ENCODE measurements at regions not wholly inside any gene's neighbourhood (a gene's known extent, or its start where the extent isn't known, plus 50 kb on each side); places are given as distances from the start of the nearest gene placed in this dataset.
"Not testable (repeated sequence)": the region's sequence is repeated elsewhere in the genome, so short reads cannot be mapped to it uniquely, and the experiment has no call there.

DNA sequence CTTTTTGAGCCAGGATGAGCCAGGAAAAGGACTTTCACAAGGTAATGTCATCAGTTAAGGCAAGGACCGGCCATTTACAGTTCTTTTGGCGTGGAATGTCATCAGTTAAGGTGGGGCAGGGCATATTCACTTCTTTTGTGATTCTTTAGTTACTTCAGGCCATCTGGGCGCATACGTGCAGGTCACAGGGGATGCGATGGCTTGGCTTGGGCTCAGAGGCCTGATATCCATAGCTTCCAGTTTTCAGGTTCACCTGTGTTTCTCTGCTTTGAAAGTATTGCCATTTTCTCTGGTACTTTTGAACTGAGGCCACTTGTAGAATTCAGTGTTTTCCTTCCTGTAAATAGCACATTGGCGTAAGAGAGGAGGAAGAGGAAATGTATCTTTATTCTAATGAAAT, 546.9 kb downstream of the NR2F2 start:
- H3K56ac ChIP-seq (ENCODE audit: extremely low read depth, insufficient read depth, low read length); H3K27me3 ChIP-seq (ENCODE audit: control insufficient read depth, insufficient read depth, low read length); BruUV-seq (replicated peaks); H2BK20ac ChIP-seq (ENCODE audit: low read depth, low read length); in situ Hi-C loops (cut with MboI; ENCODE audit: low sequenced_read_pairs); dilution Hi-C loops (cut with HindIII; ENCODE audit: low sequenced_read_pairs, unreplicated experiment); H2BK120ac ChIP-seq (ENCODE audit: low read depth, low read length); ATAC-seq (ENCODE audit: low read depth); H2AK5ac ChIP-seq (ENCODE audit: low read depth, low read length); POLR2A ChIA-PET (ENCODE audit: unreplicated experiment); intact Hi-C loops (cut with micrococcal nuclease); H3K14ac ChIP-seq (replicated peaks; ENCODE audit: low read depth, low read length); H2BK15ac ChIP-seq (ENCODE audit: low read depth, low read length); H3K9me1 ChIP-seq (ENCODE audit: insufficient read depth, low read length); DNase-seq; H2AFZ ChIP-seq (replicated peaks; ENCODE audit: low read length, poor library complexity); H3K79me1 ChIP-seq (ENCODE audit: low read depth in 1 of 2, low read length in 2 of 2); H3K9ac ChIP-seq (ENCODE audit: low read depth, low read length); H2BK5ac ChIP-seq (ENCODE audit: low read depth, low read length, poor library complexity, severe bottlenecking); H3K4me2 ChIP-seq (ENCODE audit: low read depth, low read length); H3K4me1 ChIP-seq (ENCODE audit: control insufficient read depth, insufficient read depth, low read length); H4K91ac ChIP-seq (ENCODE audit: insufficient read depth, low read depth, low read length); H3K36me3 ChIP-seq (ENCODE audit: control insufficient read depth, insufficient read depth, low read length); H2AK9ac ChIP-seq (replicated peaks; ENCODE audit: low read depth, low read length, poor library complexity); H3K23ac ChIP-seq (ENCODE audit: low read depth, low read length); H3K4me3 ChIP-seq (ENCODE audit: insufficient read depth, low read depth, low read length); H3K9me3 ChIP-seq (ENCODE audit: control insufficient read depth, insufficient read depth, low read length); H3K27ac ChIP-seq (ENCODE audit: insufficient read depth, low read length); H3K18ac ChIP-seq (ENCODE audit: low read depth, low read length); H4K20me1 ChIP-seq (ENCODE audit: insufficient read depth, low read length); H4K5ac ChIP-seq (ENCODE audit: low read depth, low read length); H3K4ac ChIP-seq (ENCODE audit: low read depth, low read length); H4K8ac ChIP-seq (ENCODE audit: low read depth in 2 of 2, low read length in 2 of 2): not testable (repeated sequence)
- CTCF ChIA-PET = interaction anchor here (0.7 kb wide), 1 partner anchor 1065 kb away, joined by 3 read pairs; no protein-coding TSS in a partner anchor
- WGBS, 2 experiments (ENCODE audit: extremely low coverage in 2 of 2, insufficient read length in 1 of 2) = no CpG with 5 or more reads among the region's 6 CpGs

All from IMR-90 (cell line).